Left lung (tissue), 4 donors: ENCODE measurements at regions not wholly inside any gene's neighbourhood (a gene's known extent, or its start where the extent isn't known, plus 50 kb on each side); places are given as distances from the start of the nearest gene placed in this dataset.
A peak's percentile ranks its signal among the peaks of the same experiment; 100 is the strongest.

Source experiments
- ATAC-seq: fragments of 200-7000 bp; cut with Tn5 transposase; one replicate; pipeline ENCODE4 v1.9.1; 2020; ENCODE audit warnings: moderate library complexity
- DNase-seq, 4 donors: peaks; one replicate each; pipeline ENCODE4 v3.0.0-alpha.2; 2013 to 2020
- H3K27ac ChIP-seq, 2 donors: fragments of 200-600 bp; sonication (generic) in 1 of 2; one replicate each; pipeline versions ENCODE4 v1.5.0 to v1.8.0; 2020 to 2021
- H3K27me3 ChIP-seq, 2 donors: fragments of 200-600 bp; sonication (generic) in 1 of 2; one replicate each; pipeline versions ENCODE4 v1.5.0 to v1.8.0; 2020 to 2021
- H3K36me3 ChIP-seq, 2 donors: fragments of 200-600 bp; sonication (generic) in 1 of 2; one replicate each; pipeline versions ENCODE4 v1.5.0 to v1.8.0; 2020 to 2021
- H3K4me1 ChIP-seq, 2 donors: fragments of 200-600 bp; one replicate each; pipeline ENCODE4 v1.8.0; 2021
- H3K4me3 ChIP-seq, 2 donors: fragments of 200-600 bp; sonication (generic) in 1 of 2; one replicate each; pipeline versions ENCODE4 v1.5.0 to v1.8.0; 2020 to 2021; ENCODE audit warnings: mild to moderate bottlenecking in 1 of 2
- H3K9me3 ChIP-seq, 2 donors: fragments of 200-600 bp; sonication (generic) in 1 of 2; one replicate each; pipeline versions ENCODE4 v1.5.0 to v1.8.0; 2020 to 2021
- CTCF ChIP-seq, 2 donors: fragments of 200-600 bp; sonication (generic) in 1 of 2; IDR thresholded peaks; one replicate each; pipeline versions ENCODE4 v1.5.0 to v1.8.0; 2021; ENCODE audit warnings: antibody characterized with exemption in 2 of 2
- intact Hi-C, 2 donors: fragments of 100-400 bp; cut with DNase I; formaldehyde crosslinking; loops; one replicate each; pipeline versions ENCODE4 v1.11.2 to v1.14.2; 2022
- donor health status: DM: no; HTN: yes; CAD: no.
- donor health status: DM: no; HTN: no; CAD: no.

- Histone ChIP-seq H3K36me3 (no peaks in the 10 kb centered on the region), H3K27me3 (no peaks in the 10 kb centered on the region), H3K4me3 (no peak overlapping the region), H3K27ac (no peak overlapping the region), H3K4me1 (no peaks in the 10 kb centered on the region), H3K9me3 (no peaks in the 10 kb centered on the region)
- intact Hi-C loops: no loop called here
- TF ChIP-seq CTCF (IDR thresholded peaks at IDR 0.05): no peak
- ATAC-seq: no peak
- DNase-seq: no peak
Measured at GRCh38 chr4:85368932-85369331, 106.0 kb upstream of the ARHGAP24 start.

- Histone ChIP-seq H3K27ac (no peak overlapping the region), H3K4me3 (no peak overlapping the region), H3K9me3 (no peaks in the 10 kb centered on the region), H3K36me3 (no peaks in the 10 kb centered on the region), H3K4me1 (no peaks in the 10 kb centered on the region), H3K27me3 (no peaks in the 10 kb centered on the region)
- ATAC-seq (no peak), DNase-seq (no peak)
- intact Hi-C loops: no loop called here
- no peak for TF ChIP-seq CTCF (IDR thresholded peaks at IDR 0.05)
Measured at GRCh38 chr4:85369703-85370380, 105.1 kb upstream of the ARHGAP24 start.

- Histone ChIP-seq H3K36me3 (no peaks in the 10 kb centered on the region), H3K9me3 (no peaks in the 10 kb centered on the region), H3K27me3 (no peaks in the 10 kb centered on the region), H3K4me3 (no peak overlapping the region), H3K27ac (no peak overlapping the region), H3K4me1 (no peaks in the 10 kb centered on the region)
- intact Hi-C loops: no loop called here
- TF ChIP-seq CTCF (IDR thresholded peaks at IDR 0.05): peak; percentile 56 to 65
- ATAC-seq: peak; percentile 86
- peak in 2 of 4 donors; percentile 6 to 36 for DNase-seq
Measured at GRCh38 chr4:85370400-85371032, 104.4 kb upstream of the ARHGAP24 start.

- TF ChIP-seq CTCF (IDR thresholded peaks at IDR 0.05): no peak
- H3K4me3 ChIP-seq: no peak overlapping the region
- no peaks in the 10 kb centered on the region for H3K27me3 ChIP-seq
- H3K36me3 ChIP-seq: no peaks in the 10 kb centered on the region
- H3K27ac ChIP-seq: no peak overlapping the region
- ATAC-seq (no peak), DNase-seq (no peak)
- no peaks in the 10 kb centered on the region for H3K4me1 ChIP-seq
- no peaks in the 10 kb centered on the region for H3K9me3 ChIP-seq
- intact Hi-C loops: no loop called here
Measured at GRCh38 chr4:85372966-85373365, 102.0 kb upstream of the ARHGAP24 start.

GRCh38 chr4:85376285-85376684 is 98.7 kb upstream of the ARHGAP24 start:
- intact Hi-C loops: no loop called here
- ATAC-seq: no peak
- Histone ChIP-seq H3K4me3 (no peak overlapping the region), H3K9me3 (no peaks in the 10 kb centered on the region), H3K27ac (no peak overlapping the region), H3K27me3 (no peaks in the 10 kb centered on the region), H3K36me3 (no peaks in the 10 kb centered on the region), H3K4me1 (no peaks in the 10 kb centered on the region)
- no peak for DNase-seq
- no peak for TF ChIP-seq CTCF (IDR thresholded peaks at IDR 0.05)
